ENCODE measurements at regions not wholly inside any gene's neighbourhood (a gene's known extent, or its start where the extent isn't known, plus 50 kb on each side); places are given as distances from the start of the nearest gene placed in this dataset.

GRCh38 chrX:125544031-125544660 is 224.5 kb downstream of the TEX13C start:
- TF ChIP-seq PKNOX1 (IDR thresholded peaks at IDR 0.05): no peak
- no peak for TF ChIP-seq L3MBTL2 (conservative IDR thresholded peaks at IDR 0.05)
- no peak for TF ChIP-seq CTBP1 (IDR thresholded peaks at IDR 0.05; ENCODE audit: borderline replicate concordance)
- TF ChIP-seq SP1 (IDR thresholded peaks at IDR 0.05): no peak
- TF ChIP-seq ARNT (IDR thresholded peaks at IDR 0.05): no peak
- no peak for TF ChIP-seq HDGF (IDR thresholded peaks at IDR 0.05; ENCODE audit: borderline replicate concordance)
